ENCODE measurements at regions not wholly inside any gene's neighbourhood (a gene's known extent, or its start where the extent isn't known, plus 50 kb on each side); places are given as distances from the start of the nearest gene placed in this dataset.

DNA sequence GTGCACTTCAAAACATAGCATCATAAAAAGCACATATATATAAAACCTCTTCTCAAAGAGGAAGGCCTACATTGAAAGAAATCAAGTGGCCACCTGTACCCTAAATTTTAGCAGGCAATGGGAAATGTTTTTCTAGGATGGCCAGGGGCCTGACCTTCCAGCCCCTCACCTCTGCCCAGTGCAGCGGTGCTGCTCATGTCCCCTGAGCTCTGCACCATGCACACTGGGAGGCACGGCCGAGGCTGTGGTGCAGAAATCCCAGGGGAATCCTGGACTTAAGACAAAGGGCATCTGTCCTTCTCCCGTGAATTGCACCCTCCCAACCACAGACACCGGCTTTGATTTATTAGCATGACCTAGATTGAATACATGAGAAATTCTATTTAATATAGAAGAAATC lies 551.4 kb downstream of the GLRX3 start:
- Histone ChIP-seq H3K9me3 (peaks cover 0 to 14% (median 0%) of the 10 kb centered on the region in 11 donors), H3K4me3 (no peak overlapping the region), H3K27ac (no peak overlapping the region), H3K36me3 (no peaks in the 10 kb centered on the region), H3K4me1 (no peaks in the 10 kb centered on the region), H3K27me3 (peaks cover 0 to 5% (median 0%) of the 10 kb centered on the region in 7 donors)
- ATAC-seq (no peak), DNase-seq (no peak)
- intact Hi-C loops (cut with DNase I), result loop anchor here in 4 of 10 donors (5.0 to 10.0 kb wide), 4 partner anchors 1097 to 1187 kb away; no protein-coding TSS in a partner anchor
- TF ChIP-seq, protein P1, sequence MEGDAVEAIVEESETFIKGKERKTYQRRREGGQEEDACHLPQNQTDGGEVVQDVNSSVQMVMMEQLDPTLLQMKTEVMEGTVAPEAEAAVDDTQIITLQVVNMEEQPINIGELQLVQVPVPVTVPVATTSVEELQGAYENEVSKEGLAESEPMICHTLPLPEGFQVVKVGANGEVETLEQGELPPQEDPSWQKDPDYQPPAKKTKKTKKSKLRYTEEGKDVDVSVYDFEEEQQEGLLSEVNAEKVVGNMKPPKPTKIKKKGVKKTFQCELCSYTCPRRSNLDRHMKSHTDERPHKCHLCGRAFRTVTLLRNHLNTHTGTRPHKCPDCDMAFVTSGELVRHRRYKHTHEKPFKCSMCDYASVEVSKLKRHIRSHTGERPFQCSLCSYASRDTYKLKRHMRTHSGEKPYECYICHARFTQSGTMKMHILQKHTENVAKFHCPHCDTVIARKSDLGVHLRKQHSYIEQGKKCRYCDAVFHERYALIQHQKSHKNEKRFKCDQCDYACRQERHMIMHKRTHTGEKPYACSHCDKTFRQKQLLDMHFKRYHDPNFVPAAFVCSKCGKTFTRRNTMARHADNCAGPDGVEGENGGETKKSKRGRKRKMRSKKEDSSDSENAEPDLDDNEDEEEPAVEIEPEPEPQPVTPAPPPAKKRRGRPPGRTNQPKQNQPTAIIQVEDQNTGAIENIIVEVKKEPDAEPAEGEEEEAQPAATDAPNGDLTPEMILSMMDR (IDR thresholded peaks at IDR 0.05), result no peak
- WGBS, 2 donors, result 66 to 79% methylated on average over 5 of the region's 5 CpGs

- Histone ChIP-seq H3K4me1 (no peaks in the 10 kb centered on the region), H3K27ac (no peak overlapping the region), H3K9me3 (peaks cover 0 to 5% (median 0%) of the 10 kb centered on the region in 11 donors), H3K36me3 (no peaks in the 10 kb centered on the region), H3K4me3 (no peak overlapping the region), H3K27me3 (peaks cover 0 to 25% (median 0%) of the 10 kb centered on the region in 7 donors)
- no peak for ATAC-seq
- no peak for DNase-seq
- intact Hi-C loops (cut with DNase I), result loop anchor here in 4 of 10 donors (5.0 to 10.0 kb wide), 4 partner anchors 1095 to 1185 kb away; no protein-coding TSS in a partner anchor
- TF ChIP-seq, protein P1 (IDR thresholded peaks at IDR 0.05), result no peak
- WGBS, 2 donors, result 66 to 68% methylated on average over 15 of the region's 15 CpGs
Measured at GRCh38 chr10:130689743-130690626, 553.8 kb downstream of the GLRX3 start.

DNA sequence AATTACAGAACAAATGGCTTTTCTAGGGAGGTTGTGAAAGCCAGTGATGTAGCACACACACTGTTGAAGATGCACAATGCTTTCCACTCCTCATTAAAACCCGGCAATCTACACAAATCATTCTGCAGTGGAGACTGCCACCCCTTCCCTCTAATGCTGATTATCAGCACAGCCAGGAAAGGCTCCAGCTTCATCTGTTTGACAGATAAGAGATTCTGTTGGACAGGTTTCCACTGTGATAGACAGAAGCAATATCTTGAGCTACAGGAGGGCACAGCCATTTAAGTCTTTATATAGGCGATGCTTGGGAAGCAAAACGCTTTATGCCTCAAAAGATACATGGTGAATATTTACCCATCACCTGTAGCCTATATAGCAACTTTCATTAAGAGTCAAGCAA lies 555.6 kb downstream of the GLRX3 start:
- Histone ChIP-seq H3K27ac (no peak overlapping the region), H3K4me3 (no peak overlapping the region), H3K36me3 (no peaks in the 10 kb centered on the region), H3K4me1 (no peaks in the 10 kb centered on the region), H3K9me3 (no peaks in the 10 kb centered on the region), H3K27me3 (peaks cover 0 to 29% (median 4%) of the 10 kb centered on the region in 7 donors)
- ATAC-seq, result no peak
- intact Hi-C loops (cut with DNase I), result no loop called here
- DNase-seq, result no peak
- WGBS, 2 donors, result 57 to 60% methylated on average over 3 of the region's 3 CpGs
- TF ChIP-seq, protein P1 (IDR thresholded peaks at IDR 0.05), result no peak

DNA sequence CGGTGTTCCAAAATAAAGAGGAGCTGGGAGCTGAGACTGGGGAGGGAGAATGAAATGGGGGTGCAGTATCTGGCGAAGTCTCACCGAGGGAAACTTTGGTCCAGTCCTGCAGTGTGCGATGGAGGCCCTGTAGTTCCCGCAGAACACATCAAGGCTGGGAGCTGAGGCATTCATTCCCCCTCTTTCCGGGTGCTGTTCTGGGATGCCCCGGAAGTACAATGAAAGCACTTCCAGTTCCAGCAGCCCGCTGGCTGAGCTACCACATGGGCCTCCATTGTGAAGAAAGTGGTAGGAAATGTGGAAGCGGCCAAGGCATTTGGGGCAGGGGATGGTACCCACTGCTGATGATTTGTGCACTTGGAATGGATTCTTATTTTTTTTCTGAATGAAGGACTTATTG lies 560.7 kb downstream of the GLRX3 start:
- peaks cover 0 to 44% (median 0%) of the 10 kb centered on the region in 7 donors for H3K27me3 ChIP-seq
- H3K4me3 ChIP-seq, result no peak overlapping the region
- no peak for DNase-seq
- TF ChIP-seq, protein P1 (IDR thresholded peaks at IDR 0.05), result no peak
- WGBS, 2 donors, result 91 to 93% methylated on average over 9 of the region's 9 CpGs
- no peaks in the 10 kb centered on the region for H3K9me3 ChIP-seq
- ATAC-seq, result no peak
- no peaks in the 10 kb centered on the region for H3K4me1 ChIP-seq
- intact Hi-C loops (cut with DNase I), result no loop called here
- no peak overlapping the region for H3K27ac ChIP-seq
- H3K36me3 ChIP-seq, result no peaks in the 10 kb centered on the region
